ENCODE measurements at regions not wholly inside any gene's neighbourhood (a gene's known extent, or its start where the extent isn't known, plus 50 kb on each side); places are given as distances from the start of the nearest gene placed in this dataset.

DNA sequence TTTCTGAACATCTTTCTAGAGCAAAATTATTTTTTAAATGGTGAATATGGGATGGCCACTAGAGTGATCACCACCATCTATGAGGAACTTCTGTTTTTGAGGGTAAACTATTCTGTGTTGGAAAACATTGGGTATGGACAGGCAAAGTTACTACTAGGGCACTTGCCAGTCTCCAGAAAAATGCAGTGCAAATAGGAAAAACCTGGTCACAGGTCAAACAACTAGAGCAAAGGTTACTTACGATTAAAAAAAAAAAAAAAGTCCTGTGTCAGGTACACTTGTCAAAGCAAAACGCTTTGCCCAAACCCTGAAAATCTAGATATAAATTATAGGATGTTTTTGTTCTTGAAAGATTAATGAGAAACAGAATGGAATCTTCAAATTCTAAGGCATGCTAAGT is 66.2 kb downstream of the SLITRK1 start:
- Histone ChIP-seq H4K8ac (ENCODE audit: low read depth in 2 of 2, low read length in 2 of 2) (no peak overlapping the region), H3K4me2 (ENCODE audit: low read depth, low read length) (no peak overlapping the region), H3K27ac (ENCODE audit: insufficient read depth, low read length) (no peak overlapping the region), H3K27me3 (ENCODE audit: control insufficient read depth, insufficient read depth, low read length) (no peaks in the 10 kb centered on the region), H2BK15ac (ENCODE audit: low read depth, low read length) (no peak overlapping the region), H3K9me3 (ENCODE audit: control insufficient read depth, insufficient read depth, low read length) (0 out of 2 replicates have a peak, but pooled peaks cover 2% of the 10 kb centered on the region), H3K4me1 (ENCODE audit: control insufficient read depth, insufficient read depth, low read length) (no peaks in the 10 kb centered on the region), H4K5ac (ENCODE audit: low read depth, low read length) (no peak overlapping the region), H2BK5ac (ENCODE audit: low read depth, low read length, poor library complexity, severe bottlenecking) (no peak overlapping the region), H3K18ac (ENCODE audit: low read depth, low read length) (no peak overlapping the region), H3K56ac (ENCODE audit: extremely low read depth, insufficient read depth, low read length) (no peak overlapping the region), H3K23ac (ENCODE audit: low read depth, low read length) (no peak overlapping the region), H2AFZ (replicated peaks; ENCODE audit: low read length, poor library complexity) (no peak overlapping the region), H3K4me3 (ENCODE audit: insufficient read depth, low read depth, low read length) (no peak overlapping the region), H4K91ac (ENCODE audit: insufficient read depth, low read depth, low read length) (no peak overlapping the region), H2BK120ac (ENCODE audit: low read depth, low read length) (no peak overlapping the region), H3K9ac (ENCODE audit: low read depth, low read length) (no peak overlapping the region), H2AK5ac (ENCODE audit: low read depth, low read length) (no peak overlapping the region), H3K9me1 (ENCODE audit: insufficient read depth, low read length) (no peaks in the 10 kb centered on the region), H3K14ac (replicated peaks; ENCODE audit: low read depth, low read length) (no peak overlapping the region), H4K20me1 (ENCODE audit: insufficient read depth, low read length) (no peaks in the 10 kb centered on the region), H3K36me3 (ENCODE audit: control insufficient read depth, insufficient read depth, low read length) (no peaks in the 10 kb centered on the region), H3K4ac (ENCODE audit: low read depth, low read length) (no peak overlapping the region), H2AK9ac (replicated peaks; ENCODE audit: low read depth, low read length, poor library complexity) (no peak overlapping the region), H2BK20ac (ENCODE audit: low read depth, low read length) (no peak overlapping the region), H3K79me1 (ENCODE audit: low read depth in 1 of 2, low read length in 2 of 2) (no peaks in the 10 kb centered on the region)
- in situ Hi-C loops (cut with MboI; ENCODE audit: low sequenced_read_pairs), result no loop called here
- BruUV-seq (replicated peaks), result no TSS peak
- TF ChIP-seq CHD1 (IDR thresholded peaks at IDR 0.05; ENCODE audit: low read depth, low read length) (no peak), MAFK (IDR thresholded peaks at IDR 0.05; ENCODE audit: low read depth, low read length) (no peak), CEBPB (IDR thresholded peaks at IDR 0.05; ENCODE audit: low read depth, low read length) (no peak), MAZ (IDR thresholded peaks at IDR 0.05; ENCODE audit: borderline replicate concordance, low read depth, low read length) (no peak), FOS (IDR thresholded peaks at IDR 0.05; ENCODE audit: low read depth, low read length) (no peak), POLR2A (IDR thresholded peaks at IDR 0.05; ENCODE audit: low read depth, low read length) (no peak), BHLHE40 (IDR thresholded peaks at IDR 0.05; ENCODE audit: low read depth, low read length) (no peak), ELK1 (IDR thresholded peaks at IDR 0.05; ENCODE audit: borderline replicate concordance, low read depth, low read length) (no peak), MXI1 (IDR thresholded peaks at IDR 0.05; ENCODE audit: borderline replicate concordance, low read depth, low read length) (no peak), RCOR1 (IDR thresholded peaks at IDR 0.05; ENCODE audit: insufficient replicate concordance, low read length) (no peak), USF2 (IDR thresholded peaks at IDR 0.05; ENCODE audit: low read depth, low read length) (no peak), SMC3 (IDR thresholded peaks at IDR 0.05; ENCODE audit: low read depth, low read length) (no peak), RAD21 (IDR thresholded peaks at IDR 0.05; ENCODE audit: low read length) (no peak), RFX5 (IDR thresholded peaks at IDR 0.05; ENCODE audit: low read depth, low read length) (no peak), NFE2L2 (IDR thresholded peaks at IDR 0.05; ENCODE audit: low read depth, low read length) (no peak)
- TF ChIP-seq, protein P1, sequence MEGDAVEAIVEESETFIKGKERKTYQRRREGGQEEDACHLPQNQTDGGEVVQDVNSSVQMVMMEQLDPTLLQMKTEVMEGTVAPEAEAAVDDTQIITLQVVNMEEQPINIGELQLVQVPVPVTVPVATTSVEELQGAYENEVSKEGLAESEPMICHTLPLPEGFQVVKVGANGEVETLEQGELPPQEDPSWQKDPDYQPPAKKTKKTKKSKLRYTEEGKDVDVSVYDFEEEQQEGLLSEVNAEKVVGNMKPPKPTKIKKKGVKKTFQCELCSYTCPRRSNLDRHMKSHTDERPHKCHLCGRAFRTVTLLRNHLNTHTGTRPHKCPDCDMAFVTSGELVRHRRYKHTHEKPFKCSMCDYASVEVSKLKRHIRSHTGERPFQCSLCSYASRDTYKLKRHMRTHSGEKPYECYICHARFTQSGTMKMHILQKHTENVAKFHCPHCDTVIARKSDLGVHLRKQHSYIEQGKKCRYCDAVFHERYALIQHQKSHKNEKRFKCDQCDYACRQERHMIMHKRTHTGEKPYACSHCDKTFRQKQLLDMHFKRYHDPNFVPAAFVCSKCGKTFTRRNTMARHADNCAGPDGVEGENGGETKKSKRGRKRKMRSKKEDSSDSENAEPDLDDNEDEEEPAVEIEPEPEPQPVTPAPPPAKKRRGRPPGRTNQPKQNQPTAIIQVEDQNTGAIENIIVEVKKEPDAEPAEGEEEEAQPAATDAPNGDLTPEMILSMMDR (conservative IDR thresholded peaks at IDR 0.05; ENCODE audit: low read depth, low read length), result no peak
- dilution Hi-C loops (cut with HindIII; ENCODE audit: low sequenced_read_pairs, unreplicated experiment), result no loop called here
- ATAC-seq (ENCODE audit: low read depth) (no peak), DNase-seq (no peak)
- CTCF ChIA-PET, result no interaction called here
- intact Hi-C loops (cut with micrococcal nuclease), result no loop called here
- WGBS, 2 experiments (ENCODE audit: extremely low coverage in 2 of 2, insufficient read length in 1 of 2), result no CpG with 5 or more reads among the region's 2 CpGs
- POLR2A ChIA-PET (ENCODE audit: unreplicated experiment), result no interaction called here

Data from IMR-90 (cell line).